K562 (cell line): ENCODE measurements at regions not wholly inside any gene's neighbourhood (a gene's known extent, or its start where the extent isn't known, plus 50 kb on each side); places are given as distances from the start of the nearest gene placed in this dataset.
"Not testable (repeated sequence)": the region's sequence is repeated elsewhere in the genome, so short reads cannot be mapped to it uniquely, and the experiment has no call there.

ENCODE experiments used
- ATAC-seq: fragments of 200-7000 bp; cut with Tn5 transposase; 3 replicates; pipeline ENCODE4 v1.9.1; 2020; ENCODE audit warnings: moderate library complexity
- BruUV-seq: library from RNA; stranded (reverse); fragments of 400-500 nt; replicated peaks from 2 replicates; lab custom pipeline; 2021; lab: Mats Ljungman, UMichigan
- CTCF ChIA-PET: fragments of 300-600 bp; formaldehyde crosslinking; extraction: SDS; loops from one replicate; lab custom pipeline; 2021; ENCODE audit warnings: low intra/inter-chr PET ratio; lab: Yijun Ruan, JAX
- POLR2A ChIA-PET: fragments of 300-600, 350-650 bp; sonication (Branson Sonifier 250); formaldehyde crosslinking; extraction: SDS; loops from one replicate; lab custom pipeline; 2021; ENCODE audit warnings: antibody characterized with exemption, inconsistent platforms; lab: Yijun Ruan, JAX
- DNase-seq, 4 experiments: peaks; one replicate each; pipeline versions ENCODE4 v3.0.0 to v3.0.0-alpha.2; 2011 to 2018; ENCODE audit warnings: low spot score in 3 of 4, mixed read lengths in 3 of 4; ENCODE audit errors: extremely low read depth in 1 of 4
- FAIRE-seq: peaks from 2 replicates; lab custom pipeline; 2011; peaks lifted over from hg19 to GRCh38; lab: Jason Lieb, UNC
- H2AFZ ChIP-seq: 2 replicates; pipeline ENCODE4 v1.6.0; 2011; ENCODE audit warnings: low read depth, low read length, control low read depth, inconsistent platforms
- H3K27ac ChIP-seq: fragments of 200-600 bp; 3 replicates; pipeline ENCODE4 v1.8.0; 2011; ENCODE audit warnings: low read depth, mild to moderate bottlenecking, control low read depth, inconsistent platforms, low read length, moderate library complexity, mixed read lengths; ENCODE audit errors: extremely low read depth
- H3K27me3 ChIP-seq, 2 experiments: fragments of 300-600 bp in 1 of 2; 2 replicates in 1 of 2; 3 replicates in 1 of 2; pipeline versions ENCODE4 v1.6.0 to v1.8.0; 2011; ENCODE audit warnings: inconsistent platforms in 2 of 2, low read length in 2 of 2, mild to moderate bottlenecking in 1 of 2, mixed read lengths in 1 of 2, moderate library complexity in 1 of 2; ENCODE audit not compliant: control insufficient read depth in 2 of 2, insufficient read depth in 2 of 2
- H3K36me3 ChIP-seq: fragments of 300-600 bp; 3 replicates; pipeline ENCODE4 v1.8.0; 2011; ENCODE audit warnings: mild to moderate bottlenecking, low read length, inconsistent platforms; ENCODE audit not compliant: control insufficient read depth, insufficient read depth
- H3K4me1 ChIP-seq, 2 experiments: fragments of 200-600 bp in 1 of 2; replicated peaks in 1 of 2; 2 replicates in 1 of 2; 3 replicates in 1 of 2; pipeline versions ENCODE4 v1.5.1 to v1.8.0; 2011; ENCODE audit warnings: inconsistent platforms in 2 of 2, low read length in 2 of 2, mild to moderate bottlenecking in 1 of 2, mixed read lengths in 1 of 2, moderate library complexity in 1 of 2; ENCODE audit not compliant: control insufficient read depth in 2 of 2, insufficient read depth in 2 of 2
- H3K4me2 ChIP-seq: 2 replicates; pipeline ENCODE4 v1.6.1; 2011; ENCODE audit warnings: low read length, control low read depth, inconsistent platforms, mixed read lengths; ENCODE audit not compliant: insufficient read depth
- H3K4me3 ChIP-seq: fragments of 200-600 bp; sonication (generic), shearing (Covaris generic); 2 replicates; pipeline ENCODE4 v1.5.1; 2016; ENCODE audit warnings: control low read depth, inconsistent platforms
- H3K79me2 ChIP-seq: fragments of 200-600 bp; 3 replicates; pipeline ENCODE4 v1.8.0; 2011; ENCODE audit warnings: low read length, inconsistent platforms; ENCODE audit not compliant: control insufficient read depth, insufficient read depth
- H3K9ac ChIP-seq, 2 experiments: 2 replicates each; pipeline versions ENCODE4 v1.6.0 to v1.6.1; 2011; ENCODE audit warnings: low read depth in 2 of 2, low read length in 2 of 2, control low read depth in 1 of 2, inconsistent platforms in 1 of 2, mild to moderate bottlenecking in 1 of 2, mixed read lengths in 1 of 2; ENCODE audit not compliant: insufficient read depth in 1 of 2
- H3K9me1 ChIP-seq: one replicate; pipeline ENCODE4 v1.6.0; 2011; ENCODE audit warnings: inconsistent platforms, mild to moderate bottlenecking, low read length, moderate library complexity; ENCODE audit not compliant: control insufficient read depth, insufficient read depth
- H3K9me3 ChIP-seq: replicated peaks from 2 replicates; pipeline ENCODE4 v1.5.1; 2011; ENCODE audit warnings: low read depth, low read length, inconsistent platforms; ENCODE audit not compliant: control insufficient read depth, insufficient read depth
- H4K20me1 ChIP-seq: replicated peaks from 2 replicates; pipeline ENCODE4 v1.6.1; 2011; ENCODE audit warnings: low read length, inconsistent platforms, mixed read lengths; ENCODE audit not compliant: control insufficient read depth, insufficient read depth
- BCOR ChIP-seq: fragments of 450-650 bp; IDR thresholded peaks from 2 replicates; pipeline ENCODE4 v1.6.1; 2016
- C11orf30 ChIP-seq: fragments of 450-650 bp; IDR thresholded peaks from 2 replicates; pipeline ENCODE4 v1.6.1; 2016; ENCODE audit warnings: low read depth, mild to moderate bottlenecking
- GATAD2A ChIP-seq: fragments of 450-650 bp; IDR thresholded peaks from 2 replicates; pipeline ENCODE4 v1.6.1; 2017
- HDGF ChIP-seq: fragments of 450-650 bp; IDR thresholded peaks from 2 replicates; pipeline ENCODE4 v1.6.1; 2016
- HMG20A ChIP-seq: fragments of 450-650 bp; formaldehyde crosslinking; conservative IDR thresholded peaks from 2 replicates; pipeline ENCODE4 v1.4.0; 2020; ENCODE audit warnings: mild to moderate bottlenecking, mixed read lengths
- KDM1A ChIP-seq, 2 experiments: fragments of 450-650 bp; IDR thresholded peaks; 2 replicates each; pipeline ENCODE4 v1.6.1; 2016; ENCODE audit warnings: mild to moderate bottlenecking in 2 of 2
- MAFG ChIP-seq: fragments of 450-650 bp; conservative IDR thresholded peaks from 2 replicates; pipeline ENCODE4 v1.6.1; 2016; ENCODE audit warnings: missing genetic modification characterization, missing compliant biosample characterization
- RAD21 ChIP-seq, 2 experiments: fragments of 250-450 bp in 1 of 2; fragments of 450-650 bp in 1 of 2; sonication (Bioruptor Pico) in 1 of 2; formaldehyde crosslinking in 1 of 2; IDR thresholded peaks in 1 of 2; conservative IDR thresholded peaks in 1 of 2; 2 replicates each; pipeline versions ENCODE4 v1.4.0 to v1.8.0; 2020 to 2022; ENCODE audit warnings: mild to moderate bottlenecking in 2 of 2, moderate library complexity in 1 of 2
- SMC3 ChIP-seq: conservative IDR thresholded peaks from 2 replicates; pipeline ENCODE4 v1.6.1; 2011; ENCODE audit warnings: low read depth, low read length, improper control_type of control experiment; ENCODE audit not compliant: insufficient read depth
- ZNF146 ChIP-seq: IDR thresholded peaks from one replicate; pipeline ENCODE4 v1.6.1; 2018; ENCODE audit warnings: missing compliant biosample characterization; ENCODE audit not compliant: unreplicated experiment
- ZNF316 ChIP-seq: fragments of 450-650 bp; IDR thresholded peaks from 2 replicates; pipeline ENCODE4 v1.6.1; 2016
- ZNF507 ChIP-seq: conservative IDR thresholded peaks from 2 replicates; pipeline ENCODE4 v1.6.1; 2017; ENCODE audit warnings: missing genetic modification characterization, missing compliant biosample characterization
- WGBS: fragments of 100-300 bp; shearing (Covaris generic); methylation state at CpG from one replicate; pipeline ENCODE4 v1.1.6; 2016; ENCODE audit warnings: low coverage, mixed read lengths; ENCODE audit not compliant: insufficient coverage; ENCODE audit errors: missing lambda C conversion rate; 5-methylcytosine and 5-hydroxymethylcytosine counted together
- in situ Hi-C: fragments of 300-500 bp; cut with MboI; formaldehyde crosslinking; loops from 4 replicates; pipeline ENCODE4 v1.15.0; 2018; ENCODE audit warnings: inconsistent platforms, mixed read lengths
- intact Hi-C: fragments of 100-400 bp; cut with micrococcal nuclease; formaldehyde crosslinking; loops from 2 replicates; pipeline ENCODE4 v1.14.2; 2022
- TF ChIP-seq, protein P1 (sequence below), 3 experiments: fragments of 200-800 bp in 1 of 3; sonication (Bioruptor generic) in 1 of 3; sonication (generic) in 1 of 3; formaldehyde crosslinking in 1 of 3; IDR thresholded peaks; 2 replicates each; pipeline versions ENCODE4 v1.6.1 to v1.8.0; 2016 to 2022; ENCODE audit warnings: mild to moderate bottlenecking in 2 of 3, missing compliant biosample characterization in 2 of 3, missing genetic modification characterization in 2 of 3, missing genetic modification reagents in 1 of 3

DNA sequence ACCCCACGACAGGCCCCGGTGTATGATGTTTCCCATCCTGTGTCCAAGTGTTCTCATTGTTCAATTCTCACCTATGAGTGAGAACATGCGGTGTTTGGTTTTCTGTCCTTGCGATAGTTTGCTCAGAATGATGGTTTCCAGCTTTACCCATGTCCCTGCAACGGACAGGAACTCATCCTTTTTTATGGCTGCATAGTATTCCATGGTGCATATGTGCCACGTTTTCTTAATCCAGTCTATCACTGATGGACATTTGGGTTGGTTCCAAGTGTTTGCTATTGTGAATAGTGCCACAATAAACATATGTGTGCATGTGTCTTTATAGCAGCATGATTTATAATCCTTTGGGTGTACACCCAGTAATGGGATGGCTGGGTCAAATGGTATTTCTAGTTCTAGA is 1218.4 kb upstream of the TMEM132C start:
- WGBS = 76% methylated on average over 6 of the region's 6 CpGs
- intact Hi-C loops, H3K9me1 ChIP-seq, H2AFZ ChIP-seq, H3K9me3 ChIP-seq, H3K4me2 ChIP-seq, H3K27ac ChIP-seq, BruUV-seq, DNase-seq, ATAC-seq, H3K4me1 ChIP-seq: not testable (repeated sequence)
- peak; percentile 69; the same call in 1 of the 2 replicates for TF ChIP-seq BCOR
- TF ChIP-seq KDM1A (IDR thresholded peaks at IDR 0.05) = peak; percentile 12 to 15; a peak in 1 of 4 replicates
- peak; percentile 81 for TF ChIP-seq ZNF146 (CRISPR knock-in tag)
- TF ChIP-seq, all 486 proteins: peak for 3; not testable (repeated sequence) for 483
- FAIRE-seq, H3K27me3 ChIP-seq, H3K9ac ChIP-seq, POLR2A ChIA-PET, in situ Hi-C loops, H3K4me3 ChIP-seq, H3K79me2 ChIP-seq, CTCF ChIA-PET, H4K20me1 ChIP-seq, H3K36me3 ChIP-seq: not testable (repeated sequence)

DNA sequence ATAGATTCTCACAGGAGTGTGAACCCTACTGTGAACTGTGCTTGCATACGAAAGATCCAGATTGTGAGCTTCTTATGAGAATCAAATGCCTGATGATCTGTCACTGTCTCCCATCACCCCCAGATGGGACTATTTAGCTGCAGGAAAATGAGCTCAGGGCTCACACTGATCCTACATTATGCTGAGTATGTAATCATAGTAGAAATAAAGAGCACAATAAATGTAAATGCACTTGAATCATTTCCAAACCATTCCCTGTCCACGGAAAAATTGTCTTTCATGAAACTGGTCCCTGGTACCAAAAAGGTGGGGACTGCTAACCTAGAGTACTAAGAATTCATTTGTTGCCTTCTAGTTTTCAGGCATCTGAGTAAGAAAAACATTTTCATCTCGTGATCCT is 1215.8 kb upstream of the TMEM132C start:
- H3K36me3 ChIP-seq = no peaks in the 10 kb centered on the region
- no peak for FAIRE-seq
- peak; percentile 75 for TF ChIP-seq ZNF507 (tag)
- TF ChIP-seq C11orf30 = peak; percentile 40
- no peak for TF ChIP-seq HMG20A (CRISPR knock-in tag)
- TF ChIP-seq, protein P1, sequence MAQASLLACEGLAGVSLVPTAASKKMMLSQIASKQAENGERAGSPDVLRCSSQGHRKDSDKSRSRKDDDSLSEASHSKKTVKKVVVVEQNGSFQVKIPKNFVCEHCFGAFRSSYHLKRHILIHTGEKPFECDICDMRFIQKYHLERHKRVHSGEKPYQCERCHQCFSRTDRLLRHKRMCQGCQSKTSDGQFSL (CRISPR knock-in tag; IDR thresholded peaks at IDR 0.05) = no peak
- TF ChIP-seq, protein P1 (tag; IDR thresholded peaks at IDR 0.05) = no peak
- peak; percentile 56; the same call in 1 of the 2 replicates for TF ChIP-seq ZNF316
- TF ChIP-seq MAFG (tag) = peak; percentile 25; the same call in 1 of the 2 replicates
- TF ChIP-seq SMC3 = no peak
- TF ChIP-seq RAD21 (CRISPR knock-in tag; conservative IDR thresholded peaks at IDR 0.05 in 1 of 2, IDR thresholded peaks at IDR 0.05 in 1 of 2) = peak in 1 of 2 experiments; percentile 9; a peak in 1 of 4 replicates
- no peak for TF ChIP-seq GATAD2A
- TF ChIP-seq HDGF = no peak
- TF ChIP-seq, all 486 proteins: peak for 5
- H4K20me1 ChIP-seq = no peaks in the 10 kb centered on the region
- H3K4me2 ChIP-seq = no peak overlapping the region
- WGBS = 41% methylated on average over 3 of the region's 3 CpGs
- H3K4me3 ChIP-seq = no peak overlapping the region
- ChIA-PET POLR2A (interaction anchor here (0.6 to 2.2 kb wide), 4 partner anchors 9 to 275 kb away, joined by 4 to 11 read pairs (median 6); no protein-coding TSS in a partner anchor), CTCF (no interaction called here)
- H3K27me3 ChIP-seq = no peaks in the 10 kb centered on the region
- H3K9ac ChIP-seq = no peak overlapping the region
- no peak overlapping the region for H2AFZ ChIP-seq
- no peaks in the 10 kb centered on the region; a peak in 1 of 5 replicates for H3K4me1 ChIP-seq
- in situ Hi-C loops (no loop called here), intact Hi-C loops (no loop called here)
- no peaks in the 10 kb centered on the region for H3K79me2 ChIP-seq
- BruUV-seq = no TSS peak
- ATAC-seq = peak; percentile 37; the same call in 2 of the 3 replicates
- no peaks in the 10 kb centered on the region for H3K9me1 ChIP-seq
- no peak for DNase-seq
- no peak overlapping the region for H3K27ac ChIP-seq
- no peaks in the 10 kb centered on the region for H3K9me3 ChIP-seq
